Endothelial cell of umbilical vein (primary cell): ENCODE measurements at regions not wholly inside any gene's neighbourhood (a gene's known extent, or its start where the extent isn't known, plus 50 kb on each side); places are given as distances from the start of the nearest gene placed in this dataset.

Experiments used
- BruUV-seq: library from RNA; stranded (reverse); fragments of 400-500 nt; replicated peaks from 2 replicates; lab custom pipeline; 2021; lab: Mats Ljungman, UMichigan
- CTCF ChIA-PET: fragments of 300-600, 350-600 bp; sonication (Branson Sonifier 250); formaldehyde crosslinking; loops from one replicate; lab custom pipeline; 2021; ENCODE audit warnings: antibody characterized with exemption, inconsistent platforms; lab: Charles Lee
- POLR2A ChIA-PET: fragments of 300-600, 350-600 bp; sonication (Branson Sonifier 250); formaldehyde crosslinking; loops from one replicate; lab custom pipeline; 2021; ENCODE audit warnings: antibody characterized with exemption, inconsistent platforms; lab: Charles Lee
- DNase-seq: peaks from one replicate; pipeline ENCODE4 v3.0.0-alpha.2; 2011; ENCODE audit warnings: low read depth, low spot score
- FAIRE-seq: peaks from 2 replicates; lab custom pipeline; 2011; peaks lifted over from hg19 to GRCh38; lab: Jason Lieb, UNC
- H2AFZ ChIP-seq: 2 replicates; pipeline ENCODE4 v1.6.0; 2012; ENCODE audit warnings: low read depth, low read length, control low read depth, inconsistent platforms
- H3K27ac ChIP-seq: 2 replicates; pipeline ENCODE4 v1.5.1; 2011; ENCODE audit warnings: low read depth, mild to moderate bottlenecking, control low read depth, low read length, moderate library complexity; ENCODE audit not compliant: insufficient read depth
- H3K27me3 ChIP-seq, 2 experiments: 2 replicates each; pipeline versions ENCODE4 v1.6.0 to v1.6.1; 2011; ENCODE audit warnings: low read length in 2 of 2, mixed read lengths in 1 of 2; ENCODE audit not compliant: control insufficient read depth in 2 of 2, insufficient read depth in 2 of 2
- H3K36me3 ChIP-seq, 2 experiments: 2 replicates in 1 of 2; 3 replicates in 1 of 2; pipeline ENCODE4 v1.5.1; 2011; ENCODE audit warnings: low read length in 2 of 2, mild to moderate bottlenecking in 1 of 2, moderate library complexity in 1 of 2; ENCODE audit not compliant: control insufficient read depth in 2 of 2, insufficient read depth in 2 of 2; ENCODE audit errors: extremely low read depth in 1 of 2
- H3K4me1 ChIP-seq: 3 replicates; pipeline ENCODE4 v1.5.1; 2011; ENCODE audit warnings: mild to moderate bottlenecking, low read length; ENCODE audit not compliant: control insufficient read depth, insufficient read depth; ENCODE audit errors: extremely low read depth
- H3K4me2 ChIP-seq: 2 replicates; pipeline ENCODE4 v1.6.1; 2011; ENCODE audit warnings: low read length, control low read depth, mixed read lengths; ENCODE audit not compliant: insufficient read depth
- H3K4me3 ChIP-seq, 3 experiments: fragments of 200-600 bp in 1 of 3; sonication (generic), shearing (Covaris generic) in 1 of 3; replicated peaks in 1 of 3; 2 replicates each; pipeline ENCODE4 v1.5.1; 2011 to 2016; ENCODE audit warnings: control low read depth in 3 of 3, low read length in 3 of 3, mild to moderate bottlenecking in 2 of 3, inconsistent platforms in 1 of 3, low read depth in 1 of 3, moderate library complexity in 1 of 3; ENCODE audit not compliant: insufficient read depth in 1 of 3
- H3K79me2 ChIP-seq: 2 replicates; pipeline ENCODE4 v1.6.0; 2012; ENCODE audit warnings: low read length, inconsistent platforms; ENCODE audit not compliant: control insufficient read depth, insufficient read depth
- H3K9ac ChIP-seq: replicated peaks from 2 replicates; pipeline ENCODE3; 2011; ENCODE audit warnings: low read length, control low read depth; ENCODE audit not compliant: insufficient read depth; ENCODE audit errors: extremely low read depth
- H3K9me1 ChIP-seq: replicated peaks from 3 replicates; pipeline ENCODE4 v1.6.0; 2011; ENCODE audit warnings: mild to moderate bottlenecking, low read length; ENCODE audit not compliant: control insufficient read depth, insufficient read depth; ENCODE audit errors: extremely low read depth
- H3K9me3 ChIP-seq: replicated peaks from 2 replicates; pipeline ENCODE4 v1.5.1; 2012; ENCODE audit warnings: low read length, inconsistent platforms; ENCODE audit not compliant: control insufficient read depth, insufficient read depth
- H4K20me1 ChIP-seq: replicated peaks from 2 replicates; pipeline ENCODE3; 2011; ENCODE audit warnings: mild to moderate bottlenecking, low read length; ENCODE audit not compliant: control insufficient read depth, insufficient read depth; ENCODE audit errors: extremely low read depth
- EZH2 ChIP-seq: IDR thresholded peaks from 2 replicates; pipeline ENCODE4 v1.6.1; 2012; ENCODE audit warnings: borderline replicate concordance, low read depth, mild to moderate bottlenecking, moderate library complexity, low read length, inconsistent platforms; ENCODE audit not compliant: severe bottlenecking
- FOS ChIP-seq: IDR thresholded peaks from 2 replicates; pipeline ENCODE4 v1.6.1; 2011; ENCODE audit warnings: mild to moderate bottlenecking, low read length, moderate library complexity, borderline replicate concordance; ENCODE audit not compliant: insufficient read depth
- GATA2 ChIP-seq: IDR thresholded peaks from 2 replicates; pipeline ENCODE4 v1.7.0; 2011; ENCODE audit warnings: low read depth, mild to moderate bottlenecking, moderate library complexity, mixed read lengths, low read length; ENCODE audit not compliant: insufficient read length, insufficient read depth
- JUN ChIP-seq: IDR thresholded peaks from 2 replicates; pipeline ENCODE4 v1.6.1; 2011; ENCODE audit warnings: borderline replicate concordance, low read depth; ENCODE audit not compliant: insufficient read length, insufficient read depth
- MAX ChIP-seq: IDR thresholded peaks from 2 replicates; pipeline ENCODE4 v1.6.1; 2011; ENCODE audit not compliant: insufficient read depth, insufficient read length
- MYC ChIP-seq: IDR thresholded peaks from one replicate; pipeline ENCODE4 v1.6.1; 2011; ENCODE audit warnings: mild to moderate bottlenecking, low read depth, low read length
- POLR2A ChIP-seq: IDR thresholded peaks from 2 replicates; pipeline ENCODE4 v1.6.1; 2012; ENCODE audit warnings: low read depth, mild to moderate bottlenecking, control low read depth, low read length
- POLR2AphosphoS5 ChIP-seq: IDR thresholded peaks from 2 replicates; pipeline ENCODE4 v1.6.1; 2012; ENCODE audit warnings: low read depth, mild to moderate bottlenecking, control low read depth, low read length, moderate library complexity; ENCODE audit not compliant: insufficient read depth
- dilution Hi-C: fragments of 300-500 bp; cut with MboI; formaldehyde crosslinking; loops from one replicate; pipeline ENCODE4 v1.15.0; 2019; ENCODE audit warnings: low sequenced_read_pairs; ENCODE audit not compliant: extremely low pct_ligation_motif_present
- intact Hi-C: fragments of 100-400 bp; cut with micrococcal nuclease; formaldehyde crosslinking; loops from one replicate; pipeline ENCODE4 v1.10.0; 2022
- TF ChIP-seq, protein P1 (sequence below), 2 donors: IDR thresholded peaks; 1 replicate in 1 of 2; 2 replicates in 1 of 2; pipeline ENCODE4 v1.5.1; 2011; ENCODE audit warnings: low read length in 2 of 2, mild to moderate bottlenecking in 2 of 2, moderate library complexity in 2 of 2, control low read depth in 1 of 2, inconsistent platforms in 1 of 2, low read depth in 1 of 2; ENCODE audit not compliant: insufficient read depth in 1 of 2; ENCODE audit errors: extremely low read depth in 1 of 2

GRCh38 chr1:58941471-58942289 lies 157.8 kb upstream of the JUN start:
- CTCF ChIA-PET: interaction anchor here (1.6 kb wide), 2 partner anchors 8 to 10 kb away, joined by 4 to 6 read pairs; no protein-coding TSS in a partner anchor
- no peak for DNase-seq

More at GRCh38 chr1:58941471-58942289, 157.8 kb upstream of the JUN start:
- FAIRE-seq: no peak
- Histone ChIP-seq H3K4me1 (no peaks in the 10 kb centered on the region), H3K36me3 (no peaks in the 10 kb centered on the region), H4K20me1 (no peaks in the 10 kb centered on the region), H3K4me2 (no peak overlapping the region), H3K9me1 (no peaks in the 10 kb centered on the region), H3K27ac (no peak overlapping the region), H2AFZ (no peak overlapping the region), H3K27me3 (no peaks in the 10 kb centered on the region), H3K9ac (no peak overlapping the region), H3K79me2 (no peaks in the 10 kb centered on the region), H3K4me3 (no peak overlapping the region), H3K9me3 (no peaks in the 10 kb centered on the region)
- POLR2A ChIA-PET: no interaction called here
- intact Hi-C loops (no loop called here), dilution Hi-C loops (no loop called here)
- no TSS peak for BruUV-seq
- TF ChIP-seq POLR2AphosphoS5 (no peak), MYC (no peak), GATA2 (no peak), POLR2A (no peak), FOS (no peak), MAX (no peak), EZH2 (no peak), JUN (no peak)
- TF ChIP-seq, protein P1, sequence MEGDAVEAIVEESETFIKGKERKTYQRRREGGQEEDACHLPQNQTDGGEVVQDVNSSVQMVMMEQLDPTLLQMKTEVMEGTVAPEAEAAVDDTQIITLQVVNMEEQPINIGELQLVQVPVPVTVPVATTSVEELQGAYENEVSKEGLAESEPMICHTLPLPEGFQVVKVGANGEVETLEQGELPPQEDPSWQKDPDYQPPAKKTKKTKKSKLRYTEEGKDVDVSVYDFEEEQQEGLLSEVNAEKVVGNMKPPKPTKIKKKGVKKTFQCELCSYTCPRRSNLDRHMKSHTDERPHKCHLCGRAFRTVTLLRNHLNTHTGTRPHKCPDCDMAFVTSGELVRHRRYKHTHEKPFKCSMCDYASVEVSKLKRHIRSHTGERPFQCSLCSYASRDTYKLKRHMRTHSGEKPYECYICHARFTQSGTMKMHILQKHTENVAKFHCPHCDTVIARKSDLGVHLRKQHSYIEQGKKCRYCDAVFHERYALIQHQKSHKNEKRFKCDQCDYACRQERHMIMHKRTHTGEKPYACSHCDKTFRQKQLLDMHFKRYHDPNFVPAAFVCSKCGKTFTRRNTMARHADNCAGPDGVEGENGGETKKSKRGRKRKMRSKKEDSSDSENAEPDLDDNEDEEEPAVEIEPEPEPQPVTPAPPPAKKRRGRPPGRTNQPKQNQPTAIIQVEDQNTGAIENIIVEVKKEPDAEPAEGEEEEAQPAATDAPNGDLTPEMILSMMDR (IDR thresholded peaks at IDR 0.05; ENCODE audit: extremely low read depth in 1 of 2, insufficient read depth in 1 of 2, low read depth in 1 of 2, low read length in 2 of 2): no peak
